Parathyroid adenoma (tissue), 2 donors: ENCODE measurements at regions not wholly inside any gene's neighbourhood (a gene's known extent, or its start where the extent isn't known, plus 50 kb on each side); places are given as distances from the start of the nearest gene placed in this dataset.
"Not testable (repeated sequence)": the region's sequence is repeated elsewhere in the genome, so short reads cannot be mapped to it uniquely, and the experiment has no call there.

ENCODE experiments used
- H2AFZ ChIP-seq: fragments of 300-600 bp; sonication (generic); one replicate; pipeline ENCODE4 v1.7.0; 2017; ENCODE audit warnings: antibody characterized with exemption, mild to moderate bottlenecking
- H3K27ac ChIP-seq: fragments of 300-600 bp; sonication (generic); one replicate; pipeline ENCODE4 v1.7.0; 2017
- H3K27me3 ChIP-seq: fragments of 300-600 bp; sonication (generic); one replicate; pipeline ENCODE4 v1.7.0; 2017; ENCODE audit warnings: low read length; ENCODE audit not compliant: control insufficient read depth, insufficient read depth
- H3K36me3 ChIP-seq: fragments of 300-600 bp; sonication (generic); one replicate; pipeline ENCODE4 v1.7.0; 2017; ENCODE audit warnings: low read length; ENCODE audit not compliant: control insufficient read depth, insufficient read depth
- H3K4me1 ChIP-seq: fragments of 300-600 bp; sonication (generic); one replicate; pipeline ENCODE4 v1.7.0; 2017; ENCODE audit warnings: control low read depth
- H3K4me2 ChIP-seq: fragments of 300-600 bp; sonication (generic); one replicate; pipeline ENCODE4 v1.7.0; 2017; ENCODE audit warnings: low read length
- H3K4me3 ChIP-seq: fragments of 300-600 bp; sonication (generic); one replicate; pipeline ENCODE4 v1.7.0; 2017; ENCODE audit warnings: low read depth, low read length
- H3K79me2 ChIP-seq: fragments of 300-600 bp; sonication (generic); one replicate; pipeline ENCODE4 v1.7.0; 2017; ENCODE audit warnings: control low read depth
- H3K9ac ChIP-seq: fragments of 300-600 bp; sonication (generic); one replicate; pipeline ENCODE4 v1.7.0; 2017; ENCODE audit warnings: mild to moderate bottlenecking
- H3K9me3 ChIP-seq: fragments of 300-600 bp; sonication (generic); one replicate; pipeline ENCODE4 v1.7.0; 2017; ENCODE audit warnings: low read length; ENCODE audit not compliant: control insufficient read depth
- CTCF ChIP-seq: fragments of 300-600 bp; sonication (generic); IDR thresholded peaks from one replicate; pipeline ENCODE4 v1.7.0; 2017; ENCODE audit warnings: antibody characterized with exemption, mild to moderate bottlenecking
- donor health status: primary hyperparathyroidism.

- no peaks in the 10 kb centered on the region for H3K27me3 ChIP-seq
These were observed 105.3 kb downstream of the PRDM13 start for GRCh38 chr6:99711925-99712324.

GRCh38 chr6:99712519-99712918 lies 105.9 kb downstream of the PRDM13 start:
- Histone ChIP-seq H3K4me2 (no peak overlapping the region), H3K9ac (no peak overlapping the region), H3K27me3 (no peaks in the 10 kb centered on the region), H3K4me3 (no peak overlapping the region), H3K27ac (no peak overlapping the region), H2AFZ (no peak overlapping the region), H3K36me3 (no peaks in the 10 kb centered on the region), H3K9me3 (no peaks in the 10 kb centered on the region), H3K79me2 (no peaks in the 10 kb centered on the region), H3K4me1 (no peaks in the 10 kb centered on the region)
- TF ChIP-seq CTCF: no peak

More at GRCh38 chr6:99711925-99712324, 105.3 kb downstream of the PRDM13 start:
- no peak for TF ChIP-seq CTCF
- no peak overlapping the region for H2AFZ ChIP-seq
- no peaks in the 10 kb centered on the region for H3K36me3 ChIP-seq
- H3K9me3 ChIP-seq: no peaks in the 10 kb centered on the region
- no peak overlapping the region for H3K4me3 ChIP-seq
- H3K27ac ChIP-seq: no peak overlapping the region
- no peak overlapping the region for H3K4me2 ChIP-seq
- H3K79me2 ChIP-seq: no peaks in the 10 kb centered on the region
- no peaks in the 10 kb centered on the region for H3K4me1 ChIP-seq
- H3K9ac ChIP-seq: no peak overlapping the region

- not testable (repeated sequence) for H3K4me3 ChIP-seq, H2AFZ ChIP-seq, H3K4me1 ChIP-seq, H3K27me3 ChIP-seq, H3K36me3 ChIP-seq, H3K4me2 ChIP-seq, H3K27ac ChIP-seq, H3K79me2 ChIP-seq, H3K9ac ChIP-seq, H3K9me3 ChIP-seq
These were observed 115.4 kb downstream of the PRDM13 start for GRCh38 chr6:99722043-99722442.

- not testable (repeated sequence) for H3K27ac ChIP-seq, H3K27me3 ChIP-seq, H3K4me3 ChIP-seq, H3K9ac ChIP-seq, H3K9me3 ChIP-seq, H3K36me3 ChIP-seq, H3K4me2 ChIP-seq, H3K79me2 ChIP-seq, H2AFZ ChIP-seq, H3K4me1 ChIP-seq
These were observed 123.6 kb downstream of the PRDM13 start for GRCh38 chr6:99730237-99730636.

GRCh38 chr6:99736302-99736701 lies 129.7 kb downstream of the PRDM13 start:
- no peak overlapping the region for H3K4me2 ChIP-seq
- no peak overlapping the region for H3K27ac ChIP-seq
- H3K4me1 ChIP-seq: no peaks in the 10 kb centered on the region
- peaks cover 4% of the 10 kb centered on the region for H3K9me3 ChIP-seq
- no peak overlapping the region for H3K4me3 ChIP-seq
- no peaks in the 10 kb centered on the region for H3K36me3 ChIP-seq
- no peaks in the 10 kb centered on the region for H3K79me2 ChIP-seq
- no peak for TF ChIP-seq CTCF
- no peak overlapping the region for H2AFZ ChIP-seq
- H3K9ac ChIP-seq: no peak overlapping the region
- no peaks in the 10 kb centered on the region for H3K27me3 ChIP-seq

- Histone ChIP-seq H3K27ac (no peak overlapping the region), H2AFZ (no peak overlapping the region), H3K4me3 (no peak overlapping the region), H3K27me3 (no peaks in the 10 kb centered on the region), H3K9me3 (no peaks in the 10 kb centered on the region), H3K9ac (no peak overlapping the region), H3K4me2 (no peak overlapping the region), H3K79me2 (no peaks in the 10 kb centered on the region), H3K4me1 (no peaks in the 10 kb centered on the region), H3K36me3 (no peaks in the 10 kb centered on the region)
- no peak for TF ChIP-seq CTCF
These were observed 132.9 kb downstream of the PRDM13 start for GRCh38 chr6:99739526-99739925.
